ENCODE measurements at regions not wholly inside any gene's neighbourhood (a gene's known extent, or its start where the extent isn't known, plus 50 kb on each side); places are given as distances from the start of the nearest gene placed in this dataset.
A peak's percentile ranks its signal among the peaks of the same experiment; 100 is the strongest.
"Not testable (repeated sequence)": the region's sequence is repeated elsewhere in the genome, so short reads cannot be mapped to it uniquely, and the experiment has no call there.

DNA sequence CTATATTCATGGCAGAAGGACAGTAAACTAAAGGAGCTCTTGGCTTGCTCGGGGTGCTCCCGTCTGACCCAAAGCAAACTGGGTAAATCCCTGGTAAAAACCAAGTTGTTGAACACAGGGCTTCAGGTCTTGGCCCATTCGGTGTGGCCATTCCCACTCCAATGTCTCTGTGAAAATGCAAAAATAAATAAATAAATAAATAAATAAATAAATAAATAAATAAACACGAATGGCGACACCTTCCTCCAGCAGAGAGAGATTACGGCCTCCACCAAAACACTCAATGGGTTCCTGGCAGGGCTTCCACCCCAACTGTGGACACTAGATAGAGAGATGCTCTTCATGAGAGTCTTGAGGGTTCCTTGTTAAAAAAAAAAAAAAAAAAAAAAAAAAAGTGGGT is 325.3 kb downstream of the SOX9 start:
- no peak for DNase-seq (ENCODE audit: low read depth, low spot score)

DNA sequence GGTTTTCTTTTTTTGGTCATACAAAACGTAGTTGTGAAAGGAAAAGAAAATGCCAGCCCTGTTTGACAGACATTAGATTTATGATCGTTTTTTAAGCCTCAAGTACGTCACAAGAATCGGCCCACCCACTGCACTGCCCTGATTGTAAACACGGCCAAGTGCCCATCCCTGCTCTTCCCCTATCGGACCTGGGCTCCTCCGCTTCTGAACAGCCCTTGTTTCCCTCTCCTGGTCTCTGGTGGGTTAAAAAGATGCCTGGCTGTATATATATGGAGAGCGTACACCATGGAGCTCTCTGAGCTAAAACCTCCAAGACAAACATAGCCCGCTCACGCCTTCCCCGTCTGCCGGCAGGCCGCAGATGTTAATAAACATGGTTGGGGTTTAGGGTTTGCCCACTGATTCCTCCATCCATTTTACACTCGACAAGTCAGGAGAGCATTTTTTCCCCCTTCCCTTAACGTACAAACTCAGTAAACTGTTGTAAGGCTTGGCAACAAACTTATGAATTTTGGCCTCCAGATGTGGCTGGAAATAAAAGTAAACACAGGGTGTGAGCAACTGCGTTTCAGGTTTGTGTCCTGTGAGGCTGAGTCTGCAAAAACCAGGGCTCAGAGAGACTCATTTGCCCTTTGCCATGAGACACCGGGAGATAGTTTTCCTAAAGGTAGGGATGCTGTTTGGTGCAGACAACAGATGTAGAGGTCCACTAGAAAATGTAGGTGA is 325.9 kb downstream of the SOX9 start:
- DNase-seq (ENCODE audit: low read depth, low spot score), result no peak

DNA sequence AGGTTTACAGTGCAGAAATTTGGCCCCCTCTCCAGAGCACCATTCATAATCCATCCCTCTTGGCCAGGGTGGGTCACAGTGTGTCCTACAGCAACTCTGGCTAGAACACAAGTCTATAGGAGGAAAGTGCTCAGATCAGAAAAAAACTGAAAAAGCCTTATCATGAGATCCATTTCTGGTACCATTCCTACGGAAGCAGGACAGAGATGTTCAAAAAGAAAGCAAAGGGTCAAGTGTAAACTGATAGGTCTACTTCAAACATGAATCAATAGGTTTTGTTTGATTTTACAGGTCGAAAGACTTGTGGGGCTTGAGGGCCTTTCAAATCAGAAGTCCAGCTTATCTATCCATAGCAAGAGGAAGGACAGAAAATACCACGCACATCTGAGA is 326.4 kb downstream of the SOX9 start:
- DNase-seq (ENCODE audit: low read depth, low spot score), result no peak

DNA sequence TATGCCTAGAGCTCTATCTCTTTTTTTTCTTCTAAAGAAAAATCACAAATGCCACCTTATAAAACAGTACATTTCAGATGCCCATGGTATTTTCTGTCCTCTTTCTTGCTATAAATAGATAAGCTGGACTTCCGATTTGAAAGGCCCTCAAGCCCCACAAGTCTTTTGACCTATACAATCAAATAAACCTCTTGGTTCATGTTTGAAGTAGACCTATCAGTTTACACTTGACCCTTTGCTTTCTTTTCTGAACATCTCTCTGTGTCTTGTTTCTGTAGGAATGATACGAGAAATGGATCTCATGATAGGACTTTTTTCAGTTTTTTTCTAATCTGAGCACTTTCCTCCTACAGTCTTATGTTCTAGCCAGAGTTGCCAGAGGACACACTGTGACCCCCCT is 327.2 kb downstream of the SOX9 start:
- DNase-seq (ENCODE audit: low read depth, low spot score), result no peak

DNA sequence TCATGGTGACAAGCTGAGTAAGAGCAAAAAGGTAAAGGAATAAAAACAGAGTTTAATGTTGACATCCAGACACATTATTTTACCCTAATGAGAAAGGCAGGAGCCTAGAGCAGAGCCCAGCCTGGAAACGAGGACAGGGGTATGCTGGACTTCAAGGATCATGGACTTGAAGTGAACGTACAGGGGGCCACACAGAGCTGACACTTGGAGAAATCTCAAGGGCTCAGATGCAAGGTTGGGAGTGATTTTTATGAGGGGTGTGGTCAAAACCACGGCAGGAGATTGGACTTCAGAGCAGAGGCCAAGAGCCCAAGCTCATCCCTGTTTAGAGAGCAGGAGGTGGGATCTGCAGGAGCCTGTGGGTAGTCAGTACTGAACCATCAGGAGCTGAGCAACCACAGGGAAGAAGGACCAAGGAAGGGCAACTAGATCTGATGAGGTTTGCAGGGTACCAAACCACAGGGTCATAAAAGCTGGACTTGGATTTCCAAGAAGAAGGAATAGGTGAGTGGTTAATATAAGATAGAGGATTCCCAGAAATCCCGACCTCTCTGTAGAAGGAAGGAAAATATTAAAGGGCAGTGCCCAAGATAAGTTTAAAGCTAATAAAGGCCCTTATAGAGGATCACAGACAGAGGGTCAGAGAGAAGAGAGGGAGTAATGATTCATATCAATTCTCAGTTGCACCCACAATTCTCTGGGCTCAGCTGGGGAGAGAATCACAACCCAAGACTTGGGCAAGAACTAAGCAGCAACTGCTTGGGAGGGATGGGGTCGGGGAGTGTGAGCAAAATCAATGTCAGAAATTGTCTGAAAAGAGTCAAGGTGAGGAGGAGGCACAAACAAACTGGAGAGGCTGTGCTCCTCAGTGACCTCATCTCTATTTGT is 331.7 kb downstream of the SOX9 start:
- no peak for DNase-seq (ENCODE audit: low read depth, low spot score)

DNA sequence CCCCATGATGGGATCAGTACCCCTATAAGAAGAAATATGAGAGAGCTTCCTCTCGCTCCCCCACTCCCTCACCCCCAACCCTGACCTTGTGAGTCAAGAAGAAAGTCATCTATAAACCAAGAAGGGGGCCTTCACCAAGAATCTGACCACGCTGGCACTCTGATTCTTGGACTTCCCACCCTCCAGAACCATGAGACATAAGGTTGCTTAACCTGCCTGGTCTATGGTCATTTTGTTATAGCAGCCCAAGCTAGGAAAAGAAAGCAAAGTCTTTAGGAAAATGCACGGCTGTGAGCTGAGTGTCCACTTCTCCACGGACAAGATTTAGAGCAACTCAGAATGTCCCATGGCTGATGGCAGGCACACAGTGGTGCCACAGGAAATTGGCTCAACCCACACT is 333.5 kb downstream of the SOX9 start:
- DNase-seq (ENCODE audit: low read depth, low spot score), result no peak

DNA sequence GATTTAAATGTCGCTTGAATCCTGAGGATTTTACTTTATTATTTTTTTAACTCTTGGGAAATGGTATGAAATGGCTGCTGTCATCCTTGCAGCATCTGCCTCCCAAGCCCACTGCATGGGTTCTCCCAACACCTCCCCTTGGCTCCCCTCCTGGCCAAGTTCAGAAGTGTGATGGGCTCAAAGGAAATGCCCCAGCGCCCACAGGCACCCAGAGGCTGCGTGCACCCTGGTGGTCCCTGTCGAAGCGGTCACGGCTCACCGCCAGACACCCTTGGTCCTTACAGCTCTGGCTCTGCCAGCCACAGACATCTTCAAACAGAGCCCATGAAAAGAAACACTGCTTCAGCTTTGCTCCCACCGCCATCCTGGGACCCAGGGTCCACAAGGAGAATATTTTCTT is 334.7 kb downstream of the SOX9 start:
- DNase-seq (ENCODE audit: low read depth, low spot score), result no peak

DNA sequence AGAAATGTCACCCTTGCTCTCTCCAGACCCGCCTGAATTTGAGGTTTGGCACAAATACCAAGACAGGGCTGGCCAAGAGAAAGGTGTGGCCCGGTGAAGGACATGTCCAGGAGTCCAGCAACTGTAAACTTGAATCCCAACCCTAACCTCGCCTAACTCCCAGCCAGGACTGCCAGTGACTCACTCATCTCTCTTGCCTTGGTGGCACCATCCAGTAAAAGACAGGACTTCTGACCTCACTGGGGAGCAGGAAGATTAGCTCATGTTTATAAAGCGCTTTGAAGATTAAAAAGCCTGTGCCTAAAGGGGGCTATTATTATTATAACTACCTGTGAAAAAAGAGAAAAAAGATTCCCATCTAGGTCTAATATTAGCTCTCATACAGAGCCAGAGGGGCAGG is 335.3 kb downstream of the SOX9 start:
- DNase-seq (ENCODE audit: low read depth, low spot score), result peak; percentile 69

DNA sequence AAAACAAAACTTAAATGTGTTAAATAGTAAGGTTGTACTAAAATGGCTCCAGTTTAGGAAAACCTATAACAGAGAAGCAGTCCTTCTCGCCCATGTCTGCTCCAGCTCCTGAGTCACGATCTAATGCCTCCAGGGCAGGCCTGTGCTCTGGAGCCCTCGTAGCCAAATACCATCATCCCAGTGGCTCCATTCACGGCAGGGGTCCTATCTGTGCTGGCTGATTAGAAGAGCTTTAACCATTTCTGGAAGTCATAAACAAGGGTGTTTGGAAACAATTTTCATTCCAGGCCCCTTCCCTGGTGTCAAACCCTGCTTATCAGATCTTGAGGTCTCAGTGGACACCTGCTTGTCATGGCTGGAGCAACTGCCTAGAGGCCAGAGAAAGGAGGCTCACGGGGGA is 336.9 kb downstream of the SOX9 start:
- no peak for DNase-seq (ENCODE audit: low read depth, low spot score)

DNA sequence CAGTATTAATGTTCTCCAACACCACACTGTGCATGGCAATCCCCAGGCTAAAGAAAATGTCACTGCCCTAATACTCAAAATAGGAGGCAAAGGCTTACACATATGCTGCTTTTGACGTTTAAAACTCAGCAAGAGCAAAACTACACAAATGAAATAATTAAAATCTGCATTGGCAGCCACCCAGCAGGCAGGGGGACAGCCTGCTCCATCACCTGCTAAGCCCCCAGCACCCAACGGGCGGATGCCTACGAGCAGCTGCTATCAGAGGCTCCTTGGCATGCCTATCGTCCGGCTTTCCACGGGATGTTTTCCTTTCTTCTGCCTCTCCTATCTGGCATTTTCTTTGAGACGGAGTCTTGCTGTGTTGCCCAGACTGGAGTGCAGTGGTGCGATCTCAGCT is 337.5 kb downstream of the SOX9 start:
- no peak for DNase-seq (ENCODE audit: low read depth, low spot score)

DNA sequence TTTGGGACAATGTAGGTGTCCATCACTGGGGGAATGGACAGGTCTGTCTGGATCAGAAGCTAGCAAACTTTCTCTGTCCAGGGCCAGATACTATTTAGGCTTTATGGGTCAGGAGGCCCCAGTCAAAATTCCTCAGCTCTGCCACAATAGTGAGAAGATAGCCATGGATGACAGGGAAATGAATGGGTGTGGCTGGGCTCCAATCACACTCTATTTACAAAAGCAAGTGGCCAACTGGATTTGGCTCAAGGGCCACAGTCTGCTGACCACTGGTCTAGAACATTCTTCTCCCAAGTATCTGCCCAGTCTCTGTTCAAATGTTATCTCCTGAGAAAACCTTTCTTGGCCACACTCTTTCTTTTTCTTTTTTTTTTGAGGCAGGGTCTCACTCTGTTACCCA is 339.9 kb downstream of the SOX9 start:
- DNase-seq (ENCODE audit: low read depth, low spot score), result no peak

DNA sequence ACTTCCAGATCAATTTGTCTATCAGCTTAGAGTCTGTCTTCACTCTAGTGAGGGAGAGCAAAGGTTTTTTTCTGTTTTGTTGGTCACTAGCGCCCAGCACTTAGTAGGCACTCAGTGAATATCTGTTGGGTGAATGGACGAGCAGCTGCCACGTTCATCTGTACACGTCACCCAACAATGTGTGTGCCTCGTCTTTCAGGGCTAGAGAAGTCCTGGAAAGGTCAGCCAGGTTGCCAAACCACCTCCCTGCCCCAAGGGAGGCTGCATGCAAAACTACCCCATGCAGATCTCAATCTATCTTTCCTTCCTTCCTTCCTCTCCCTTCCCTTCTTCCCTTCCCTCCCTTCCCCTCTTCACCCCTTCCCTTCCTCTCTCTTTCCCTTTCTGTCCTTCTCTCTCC is 340.9 kb downstream of the SOX9 start:
- DNase-seq (ENCODE audit: low read depth, low spot score), result no peak

DNA sequence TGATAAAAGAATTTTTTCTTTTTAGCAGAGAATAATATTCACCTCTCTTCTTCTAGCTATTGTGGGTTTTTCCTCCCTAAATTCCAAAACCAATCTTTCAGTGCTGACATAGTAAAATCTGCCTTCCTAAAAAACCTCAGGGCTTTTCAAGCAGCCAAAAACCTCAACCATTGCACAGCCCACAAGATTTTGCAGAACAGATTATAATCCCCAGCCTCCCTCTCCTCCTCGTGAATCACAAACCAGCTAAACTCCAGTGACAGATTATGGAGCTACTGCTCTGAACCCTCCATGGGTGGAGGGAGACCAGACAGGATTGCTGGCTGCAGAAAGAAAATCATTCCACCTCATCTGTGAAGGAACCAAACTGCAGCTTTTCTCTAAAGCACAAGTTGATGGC is 341.6 kb downstream of the SOX9 start:
- DNase-seq (ENCODE audit: low read depth, low spot score), result no peak

DNA sequence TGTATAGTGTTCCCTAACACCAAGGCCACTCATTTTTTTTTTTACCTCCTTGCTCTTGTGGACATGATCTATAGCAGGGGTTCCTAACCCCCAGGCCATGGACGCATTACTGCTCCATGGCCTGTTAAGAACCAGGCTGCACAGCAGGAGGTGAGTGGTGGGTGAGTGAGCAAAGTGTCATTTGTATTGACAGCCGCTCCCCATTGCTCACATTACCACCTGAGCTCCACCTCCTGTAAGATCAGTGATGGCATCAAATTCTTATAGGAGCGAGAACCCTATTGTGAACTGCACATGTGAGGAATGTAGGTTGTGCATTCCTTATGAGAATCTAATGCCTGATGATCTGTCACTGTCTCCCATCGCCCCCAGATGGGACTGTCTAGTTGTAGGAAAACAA is 342.0 kb downstream of the SOX9 start:
- DNase-seq (ENCODE audit: low read depth, low spot score), result no peak

DNA sequence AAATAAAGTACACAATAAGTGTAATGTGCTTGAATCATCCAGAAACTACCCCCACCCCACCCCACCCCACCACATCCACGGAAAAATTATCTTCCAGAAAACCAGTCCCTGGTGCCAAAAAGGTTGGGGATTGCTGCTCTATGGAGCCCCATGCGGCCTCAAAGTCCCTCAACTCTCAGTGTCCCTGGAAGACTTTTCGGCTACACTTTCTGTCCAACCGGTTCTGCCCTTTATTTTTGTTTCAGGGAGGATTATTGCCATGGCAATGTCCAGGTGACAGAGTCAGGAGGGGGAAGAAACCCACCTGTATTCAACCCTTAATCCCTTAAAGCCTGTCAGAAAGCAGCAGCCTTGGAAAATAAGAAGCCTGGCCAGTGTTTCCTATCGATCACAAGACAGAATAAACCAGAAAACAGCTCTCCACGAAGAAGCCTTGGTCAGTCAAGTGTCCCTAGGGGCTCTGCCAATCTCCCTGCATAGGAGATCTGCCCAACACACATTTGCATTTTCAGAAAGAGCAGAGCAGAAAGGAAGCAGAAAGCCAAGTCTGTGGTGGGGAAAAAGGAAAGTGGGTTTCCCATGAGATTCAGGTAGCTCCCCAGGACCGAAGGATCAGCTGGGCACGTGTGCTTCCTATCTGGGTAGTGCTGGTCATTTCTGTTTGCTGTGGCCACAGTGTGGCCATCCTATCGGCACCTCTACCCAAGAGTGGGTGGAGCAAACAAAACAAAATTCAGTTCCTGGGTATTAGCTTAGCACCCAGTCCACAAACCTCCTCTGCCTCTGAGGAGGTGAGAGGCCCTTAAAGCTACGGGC is 342.7 kb downstream of the SOX9 start:
- no peak for DNase-seq (ENCODE audit: low read depth, low spot score)

DNA sequence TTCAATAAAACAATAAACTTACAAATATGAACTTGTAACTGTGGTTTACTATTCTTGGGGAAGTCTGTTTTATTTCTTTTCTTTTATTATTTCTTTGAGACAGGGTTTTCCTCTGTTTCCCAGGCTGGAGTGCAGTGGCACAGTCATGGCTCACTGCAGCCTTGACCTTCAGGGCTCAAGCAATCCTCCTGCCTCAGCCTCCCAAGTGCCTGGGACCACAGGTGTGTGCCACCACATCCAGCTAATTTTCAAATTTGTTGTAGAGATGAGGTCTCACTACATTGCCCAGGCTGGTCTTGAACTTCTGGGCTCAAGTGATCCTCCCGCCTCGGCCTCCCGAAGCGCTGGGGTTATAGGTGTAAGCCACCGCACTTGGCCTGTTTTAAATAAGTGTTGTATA is 343.4 kb downstream of the SOX9 start:
- not testable (repeated sequence) for DNase-seq (ENCODE audit: low read depth, low spot score)

DNA sequence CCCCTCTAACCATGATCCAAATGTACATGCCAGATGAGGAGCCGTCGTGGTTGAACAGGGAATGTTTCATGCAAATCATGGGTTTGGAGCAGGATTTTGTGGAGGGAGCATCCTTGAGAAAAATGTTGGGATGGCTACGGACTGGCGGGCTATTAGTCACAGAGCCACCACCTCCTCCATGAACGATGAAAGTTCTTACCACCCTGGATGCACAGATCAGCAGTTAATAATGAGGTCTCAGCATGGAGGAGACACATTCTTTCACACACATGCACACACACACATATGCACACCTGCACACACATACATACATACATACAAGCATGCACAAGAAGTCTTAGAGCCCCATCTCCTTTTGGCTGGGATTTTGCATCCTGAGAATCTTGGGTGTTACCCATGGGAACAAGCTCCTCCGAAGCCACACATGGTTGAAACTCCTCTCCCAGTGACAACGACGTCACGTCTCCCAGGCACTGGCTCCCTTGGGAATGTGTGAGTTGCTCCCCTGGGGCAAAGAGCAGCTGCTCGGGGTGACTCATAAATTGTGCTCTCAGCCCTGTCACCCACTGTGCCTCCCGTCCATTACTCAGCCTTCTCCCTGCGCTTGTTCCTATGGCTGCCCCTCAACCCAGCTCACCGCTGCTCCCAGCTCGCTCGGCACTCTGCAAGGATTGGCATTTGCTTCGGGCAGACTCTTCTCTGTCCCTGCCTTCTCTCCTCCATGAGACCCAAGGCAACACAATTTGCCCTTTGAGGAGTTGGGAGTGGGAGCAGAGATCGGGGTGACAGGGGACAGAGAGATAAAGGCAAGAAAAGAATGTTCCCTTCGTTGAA is 344.6 kb downstream of the SOX9 start:
- DNase-seq (ENCODE audit: low read depth, low spot score), result peak; percentile 94

DNA sequence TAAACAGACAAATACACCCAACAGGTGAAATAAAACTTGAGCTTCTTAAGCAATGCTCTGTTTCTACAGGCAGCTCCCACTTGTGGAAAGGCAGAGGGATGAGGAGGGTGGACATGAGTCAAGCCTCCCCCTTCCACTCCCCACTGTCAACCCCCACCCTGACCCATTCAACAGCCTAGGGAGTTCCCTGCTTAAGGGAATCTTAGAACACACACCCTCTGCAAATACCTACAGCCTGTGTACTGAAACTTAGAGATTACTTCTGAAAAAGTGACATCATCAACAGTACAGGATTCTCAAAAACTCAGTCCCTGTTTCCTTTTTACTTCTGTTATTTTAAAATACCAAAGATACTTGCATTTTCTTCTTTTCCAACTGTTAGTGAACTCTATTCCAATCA is 345.4 kb downstream of the SOX9 start:
- peak; percentile 67 for DNase-seq (ENCODE audit: low read depth, low spot score)

DNA sequence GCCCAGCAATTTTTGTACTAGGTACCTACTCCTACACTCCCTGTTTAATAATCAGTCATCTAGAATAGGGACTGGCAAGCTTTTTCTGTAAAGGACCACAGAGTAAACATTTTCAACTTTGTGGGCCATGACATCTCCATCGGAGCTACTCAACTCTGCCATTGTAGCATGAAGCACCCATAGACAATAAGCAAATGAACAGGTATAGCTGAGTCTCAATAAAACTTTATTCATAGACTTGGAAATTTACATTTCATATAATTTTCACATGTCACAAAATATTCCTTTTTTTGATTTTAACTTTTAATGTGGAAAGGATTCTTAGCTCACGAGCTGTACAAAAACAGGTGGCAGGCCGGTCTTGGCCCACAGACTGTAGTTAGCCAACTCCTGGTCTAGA is 345.8 kb downstream of the SOX9 start:
- no peak for DNase-seq (ENCODE audit: low read depth, low spot score)

DNA sequence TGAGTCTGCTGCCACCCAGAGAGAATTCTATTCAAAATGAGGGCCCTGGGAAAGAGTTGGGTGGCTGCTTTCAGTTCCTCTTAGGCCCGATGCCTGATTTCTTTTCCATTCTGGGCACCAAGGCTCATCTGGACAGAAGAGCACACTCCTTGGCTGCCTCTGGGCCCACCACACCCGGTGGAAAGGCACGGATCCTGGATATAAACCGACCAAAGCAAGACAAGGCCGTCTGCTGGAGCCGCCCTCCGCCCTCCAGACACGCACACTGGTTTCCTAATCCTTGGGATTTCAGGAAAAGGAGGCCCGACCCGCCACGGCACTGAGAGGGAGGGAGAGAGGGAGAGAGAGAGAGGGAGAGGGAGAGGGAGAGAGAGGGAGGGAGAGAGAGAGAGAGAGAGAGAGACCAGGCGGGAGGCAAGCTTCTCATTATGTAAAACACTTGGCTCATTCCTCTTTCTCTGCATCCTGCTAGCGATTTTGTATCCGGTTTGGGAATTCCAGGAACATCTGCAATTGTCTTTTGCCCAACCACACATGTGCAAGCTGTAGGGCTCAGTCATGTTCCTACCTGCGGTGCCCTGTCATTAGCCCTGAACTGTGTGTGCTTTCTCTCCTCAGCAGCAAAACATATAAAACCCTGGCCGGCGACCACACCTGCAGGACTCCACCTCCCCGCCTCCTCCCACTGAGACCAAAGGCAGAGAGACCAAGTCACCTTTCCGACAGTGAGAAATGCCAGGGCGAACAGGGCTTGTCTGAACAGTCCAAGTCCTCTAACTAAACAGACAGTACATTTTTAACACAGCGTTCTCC is 347.2 kb downstream of the SOX9 start:
- DNase-seq (ENCODE audit: low read depth, low spot score), result peak; percentile 56

DNA sequence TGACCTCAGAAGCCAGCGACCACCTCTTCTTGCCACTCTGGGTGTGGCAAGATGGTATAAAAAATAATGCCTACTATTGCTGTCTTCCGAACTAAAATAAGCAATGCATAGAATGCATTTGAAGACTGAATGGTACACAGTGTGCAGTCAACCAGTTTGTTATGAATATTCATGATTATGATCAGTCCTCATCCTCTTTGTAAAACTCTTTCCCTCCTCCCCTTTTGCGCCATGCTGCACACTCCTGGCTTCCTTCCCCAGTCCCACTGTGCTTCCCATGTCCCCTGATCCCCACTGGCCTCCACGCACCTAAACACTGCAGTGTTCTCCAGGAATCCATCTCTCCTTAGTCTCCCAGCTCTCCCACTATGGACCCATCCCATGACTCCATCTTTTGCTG is 348.0 kb downstream of the SOX9 start:
- no peak for DNase-seq (ENCODE audit: low read depth, low spot score)

Data from astrocyte of the hippocampus (primary cell).